ENCODE measurements at regions not wholly inside any gene's neighbourhood (a gene's known extent, or its start where the extent isn't known, plus 50 kb on each side); places are given as distances from the start of the nearest gene placed in this dataset.

GRCh38 chrX:122439831-122440230 lies 744.2 kb upstream of the GRIA3 start:
- TF ChIP-seq CTCF (IDR thresholded peaks at IDR 0.05; ENCODE audit: insufficient read depth, low read length, poor library complexity, severe bottlenecking) (no peak), EZH2phosphoT487 (conservative IDR thresholded peaks at IDR 0.05; ENCODE audit: low read length) (no peak)
